HEK293 (cell line): ENCODE measurements at regions not wholly inside any gene's neighbourhood (a gene's known extent, or its start where the extent isn't known, plus 50 kb on each side); places are given as distances from the start of the nearest gene placed in this dataset.

Source experiments
- CTCF ChIA-PET: fragments of 350-600 bp; formaldehyde crosslinking; extraction: SDS; loops from one replicate; lab custom pipeline; 2021; ENCODE audit warnings: antibody characterized with exemption; lab: Yijun Ruan, JAX
- POLR2A ChIA-PET: fragments of 300-600 bp; formaldehyde crosslinking; extraction: SDS; loops from one replicate; lab custom pipeline; 2020; ENCODE audit warnings: antibody characterized with exemption, inconsistent platforms; lab: Yijun Ruan, JAX
- H3K27ac ChIP-seq: fragments of 200-500 bp; sonication (Bioruptor generic); 2 replicates; pipeline ENCODE4 v1.5.1; 2014; ENCODE audit warnings: low read depth, low read length, control low read depth, inconsistent platforms; ENCODE audit errors: extremely low read depth
- H3K36me3 ChIP-seq, 2 experiments: fragments of 200-500 bp in 1 of 2; sonication (Bioruptor generic) in 1 of 2; 1 replicate in 1 of 2; 2 replicates in 1 of 2; pipeline ENCODE4 v1.5.1; 2014 to 2017; ENCODE audit warnings: inconsistent platforms in 2 of 2, low read length in 2 of 2; ENCODE audit not compliant: control insufficient read depth in 2 of 2, insufficient read depth in 1 of 2
- H3K4me1 ChIP-seq: fragments of 200-500 bp; sonication (Bioruptor generic); 2 replicates; pipeline ENCODE4 v1.5.1; 2014; ENCODE audit warnings: mild to moderate bottlenecking, low read length, inconsistent platforms; ENCODE audit not compliant: control insufficient read depth, insufficient read depth
- H3K4me3 ChIP-seq: 2 replicates; pipeline ENCODE4 v1.5.1; 2011; ENCODE audit warnings: low read depth, mild to moderate bottlenecking, control low read depth, low read length, moderate library complexity
- H3K9me3 ChIP-seq: fragments of 200-500 bp; sonication (Bioruptor generic); 2 replicates; pipeline ENCODE4 v1.5.1; 2014; ENCODE audit warnings: low read depth, low read length, inconsistent platforms; ENCODE audit not compliant: control insufficient read depth, insufficient read depth
- GLIS2 ChIP-seq: fragments of 450-650 bp; formaldehyde crosslinking; IDR thresholded peaks from 2 replicates; pipeline ENCODE4 v1.5.1; 2016; ENCODE audit warnings: missing biosample characterization, missing genetic modification characterization
- KLF7 ChIP-seq: fragments of 450-650 bp; formaldehyde crosslinking; IDR thresholded peaks from 2 replicates; pipeline ENCODE4 v1.5.1; 2016; ENCODE audit warnings: missing biosample characterization, missing genetic modification characterization, borderline replicate concordance
- MZF1 ChIP-seq: fragments of 450-650 bp; formaldehyde crosslinking; IDR thresholded peaks from 2 replicates; pipeline ENCODE4 v1.5.1; 2017; ENCODE audit warnings: missing biosample characterization, missing genetic modification characterization, borderline replicate concordance
- SP3 ChIP-seq: fragments of 450-650 bp; formaldehyde crosslinking; IDR thresholded peaks from 2 replicates; pipeline ENCODE4 v1.5.1; 2016; ENCODE audit warnings: missing biosample characterization, missing genetic modification characterization
- ZBTB1 ChIP-seq: fragments of 450-650 bp; formaldehyde crosslinking; IDR thresholded peaks from 2 replicates; pipeline ENCODE4 v1.5.1; 2016; ENCODE audit warnings: missing biosample characterization, missing genetic modification characterization
- ZNF214 ChIP-seq: fragments of 450-650 bp; formaldehyde crosslinking; IDR thresholded peaks from 2 replicates; pipeline ENCODE4 v1.5.1; 2017; ENCODE audit warnings: missing biosample characterization, mild to moderate bottlenecking, missing genetic modification characterization, borderline replicate concordance
- ZNF221 ChIP-seq: fragments of 450-650 bp; formaldehyde crosslinking; IDR thresholded peaks from 2 replicates; pipeline ENCODE4 v1.5.1; 2017; ENCODE audit warnings: missing biosample characterization, missing genetic modification characterization, borderline replicate concordance
- ZNF223 ChIP-seq: fragments of 450-650 bp; formaldehyde crosslinking; IDR thresholded peaks from 2 replicates; pipeline ENCODE4 v1.5.1; 2016; ENCODE audit warnings: missing biosample characterization, missing genetic modification characterization
- ZNF292 ChIP-seq: fragments of 450-650 bp; formaldehyde crosslinking; IDR thresholded peaks from 2 replicates; pipeline ENCODE4 v1.5.1; 2016; ENCODE audit warnings: low read depth, missing biosample characterization, missing genetic modification characterization, borderline replicate concordance
- ZNF302 ChIP-seq: fragments of 450-650 bp; formaldehyde crosslinking; IDR thresholded peaks from 2 replicates; pipeline ENCODE4 v1.5.1; 2016; ENCODE audit warnings: missing biosample characterization, missing genetic modification characterization, low read depth
- ZNF311 ChIP-seq: fragments of 450-650 bp; formaldehyde crosslinking; IDR thresholded peaks from 2 replicates; pipeline ENCODE4 v1.5.1; 2017; ENCODE audit warnings: missing biosample characterization, missing genetic modification characterization, borderline replicate concordance
- ZNF423 ChIP-seq: fragments of 450-650 bp; formaldehyde crosslinking; IDR thresholded peaks from 2 replicates; pipeline ENCODE4 v1.5.1; 2016; ENCODE audit warnings: missing biosample characterization, missing genetic modification characterization
- ZNF433 ChIP-seq: fragments of 450-650 bp; formaldehyde crosslinking; IDR thresholded peaks from 2 replicates; pipeline ENCODE4 v1.5.1; 2016; ENCODE audit warnings: missing biosample characterization, missing genetic modification characterization, low read depth
- ZNF48 ChIP-seq: fragments of 450-650 bp; formaldehyde crosslinking; IDR thresholded peaks from 2 replicates; pipeline ENCODE4 v1.5.1; 2016; ENCODE audit warnings: missing biosample characterization, missing genetic modification characterization
- ZNF548 ChIP-seq: fragments of 450-650 bp; formaldehyde crosslinking; IDR thresholded peaks from 2 replicates; pipeline ENCODE4 v1.5.1; 2016; ENCODE audit warnings: missing biosample characterization, missing genetic modification characterization
- ZNF558 ChIP-seq: fragments of 450-650 bp; formaldehyde crosslinking; IDR thresholded peaks from 2 replicates; pipeline ENCODE4 v1.5.1; 2016; ENCODE audit warnings: missing biosample characterization, missing genetic modification characterization
- ZNF560 ChIP-seq: fragments of 450-650 bp; formaldehyde crosslinking; IDR thresholded peaks from 2 replicates; pipeline ENCODE4 v1.5.1; 2017; ENCODE audit warnings: missing biosample characterization, missing genetic modification characterization, borderline replicate concordance
- ZNF600 ChIP-seq: fragments of 450-650 bp; formaldehyde crosslinking; IDR thresholded peaks from 2 replicates; pipeline ENCODE4 v1.5.1; 2016; ENCODE audit warnings: missing biosample characterization, missing genetic modification characterization
- ZNF654 ChIP-seq: fragments of 450-650 bp; formaldehyde crosslinking; IDR thresholded peaks from 2 replicates; pipeline ENCODE4 v1.5.1; 2016; ENCODE audit warnings: low read depth, missing biosample characterization, missing genetic modification characterization
- ZNF701 ChIP-seq: fragments of 450-650 bp; formaldehyde crosslinking; IDR thresholded peaks from 2 replicates; pipeline ENCODE4 v1.5.1; 2016; ENCODE audit warnings: missing biosample characterization, missing genetic modification characterization
- ZNF76 ChIP-seq: fragments of 450-650 bp; formaldehyde crosslinking; IDR thresholded peaks from 2 replicates; pipeline ENCODE4; 2016; ENCODE audit warnings: low read depth, missing biosample characterization, missing genetic modification characterization, borderline replicate concordance
- ZNF776 ChIP-seq: fragments of 450-650 bp; formaldehyde crosslinking; IDR thresholded peaks from 2 replicates; pipeline ENCODE4 v1.5.0; 2017; ENCODE audit warnings: missing biosample characterization, missing genetic modification characterization, borderline replicate concordance
- ZNF830 ChIP-seq: fragments of 450-650 bp; IDR thresholded peaks from 2 replicates; pipeline ENCODE4 v1.5.0; 2018; ENCODE audit warnings: missing biosample characterization, missing genetic modification characterization, low read depth, mild to moderate bottlenecking, moderate library complexity
- TF ChIP-seq, protein P1 (sequence below): fragments of 450-650 bp; formaldehyde crosslinking; IDR thresholded peaks from 2 replicates; pipeline ENCODE4 v1.5.1; 2017; ENCODE audit warnings: missing biosample characterization, missing genetic modification characterization
- TF ChIP-seq, protein P2 (sequence below): fragments of 450-650 bp; formaldehyde crosslinking; IDR thresholded peaks from 2 replicates; pipeline ENCODE4 v1.5.1; 2016; ENCODE audit warnings: missing biosample characterization, missing genetic modification characterization
- TF ChIP-seq, protein P3 (sequence below): fragments of 450-650 bp; formaldehyde crosslinking; optimal IDR thresholded peaks from 2 replicates; pipeline ENCODE3; 2016; ENCODE audit warnings: missing biosample characterization, mild to moderate bottlenecking, missing genetic modification characterization
- TF ChIP-seq, protein P4 (sequence below): fragments of 450-650 bp; formaldehyde crosslinking; IDR thresholded peaks from 2 replicates; pipeline ENCODE4 v1.5.1; 2016; ENCODE audit warnings: missing biosample characterization, missing genetic modification characterization

DNA sequence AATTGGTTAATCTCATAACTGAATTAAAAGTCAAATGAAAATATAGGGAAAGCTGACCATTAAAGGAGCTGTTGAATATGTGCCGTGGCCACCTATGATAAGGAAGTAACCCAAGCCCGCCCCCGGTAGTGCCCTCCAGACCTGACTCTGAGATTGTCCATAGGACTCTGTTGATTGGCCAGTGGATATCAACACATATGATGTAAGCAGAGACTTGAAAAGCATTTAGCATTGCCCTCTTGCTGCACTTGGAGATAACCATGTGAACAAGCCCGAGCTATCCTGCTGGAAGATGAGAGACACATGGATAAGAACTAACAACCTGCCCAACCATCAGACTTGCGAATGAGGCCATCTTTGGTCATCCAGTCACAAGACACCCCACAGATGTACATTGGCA is 83.2 kb downstream of the LINC00237 start (continued):
- TF ChIP-seq, protein P1, sequence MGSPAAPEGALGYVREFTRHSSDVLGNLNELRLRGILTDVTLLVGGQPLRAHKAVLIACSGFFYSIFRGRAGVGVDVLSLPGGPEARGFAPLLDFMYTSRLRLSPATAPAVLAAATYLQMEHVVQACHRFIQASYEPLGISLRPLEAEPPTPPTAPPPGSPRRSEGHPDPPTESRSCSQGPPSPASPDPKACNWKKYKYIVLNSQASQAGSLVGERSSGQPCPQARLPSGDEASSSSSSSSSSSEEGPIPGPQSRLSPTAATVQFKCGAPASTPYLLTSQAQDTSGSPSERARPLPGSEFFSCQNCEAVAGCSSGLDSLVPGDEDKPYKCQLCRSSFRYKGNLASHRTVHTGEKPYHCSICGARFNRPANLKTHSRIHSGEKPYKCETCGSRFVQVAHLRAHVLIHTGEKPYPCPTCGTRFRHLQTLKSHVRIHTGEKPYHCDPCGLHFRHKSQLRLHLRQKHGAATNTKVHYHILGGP (tag by site-specific recombination): no peak
- TF ChIP-seq, protein P2, sequence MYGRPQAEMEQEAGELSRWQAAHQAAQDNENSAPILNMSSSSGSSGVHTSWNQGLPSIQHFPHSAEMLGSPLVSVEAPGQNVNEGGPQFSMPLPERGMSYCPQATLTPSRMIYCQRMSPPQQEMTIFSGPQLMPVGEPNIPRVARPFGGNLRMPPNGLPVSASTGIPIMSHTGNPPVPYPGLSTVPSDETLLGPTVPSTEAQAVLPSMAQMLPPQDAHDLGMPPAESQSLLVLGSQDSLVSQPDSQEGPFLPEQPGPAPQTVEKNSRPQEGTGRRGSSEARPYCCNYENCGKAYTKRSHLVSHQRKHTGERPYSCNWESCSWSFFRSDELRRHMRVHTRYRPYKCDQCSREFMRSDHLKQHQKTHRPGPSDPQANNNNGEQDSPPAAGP (tag by site-specific recombination): no peak
- TF ChIP-seq ZNF423 (tag by site-specific recombination) (no peak), KLF7 (tag by site-specific recombination) (no peak), ZNF311 (tag by site-specific recombination) (no peak), SP3 (tag by site-specific recombination) (no peak), ZNF701 (no peak), ZNF223 (no peak), ZNF48 (no peak), ZNF76 (tag by site-specific recombination) (no peak), MZF1 (no peak), ZNF548 (tag by site-specific recombination) (no peak)

DNA sequence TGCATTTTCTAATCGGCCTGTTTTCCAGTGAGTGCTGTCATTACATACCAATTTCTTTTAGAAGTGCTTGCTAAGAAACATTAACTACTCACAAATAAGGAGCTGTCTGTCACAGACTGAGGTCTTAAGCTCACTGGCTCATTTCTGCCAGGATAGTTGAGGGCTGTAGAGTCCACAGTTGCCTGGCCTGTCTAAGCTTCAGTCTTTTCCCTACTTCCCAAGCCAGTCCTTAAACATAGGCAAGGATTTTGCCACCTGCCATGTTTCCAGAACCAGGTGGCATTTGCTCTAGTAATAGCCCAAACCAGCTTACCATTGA is 84.7 kb downstream of the LINC00237 start:
- no peaks in the 10 kb centered on the region for H3K4me1 ChIP-seq
- POLR2A ChIA-PET: no interaction called here
- no peak for TF ChIP-seq ZNF302 (tag by site-specific recombination)
- no peak for TF ChIP-seq ZNF558 (tag by site-specific recombination)
- TF ChIP-seq ZNF830 (tag by site-specific recombination): no peak
- no peak for TF ChIP-seq ZNF292 (tag by site-specific recombination)
- TF ChIP-seq KLF7 (tag by site-specific recombination): no peak
- no peak for TF ChIP-seq ZNF221 (tag by site-specific recombination)
- TF ChIP-seq ZNF776 (tag by site-specific recombination): no peak
- TF ChIP-seq, protein P3, sequence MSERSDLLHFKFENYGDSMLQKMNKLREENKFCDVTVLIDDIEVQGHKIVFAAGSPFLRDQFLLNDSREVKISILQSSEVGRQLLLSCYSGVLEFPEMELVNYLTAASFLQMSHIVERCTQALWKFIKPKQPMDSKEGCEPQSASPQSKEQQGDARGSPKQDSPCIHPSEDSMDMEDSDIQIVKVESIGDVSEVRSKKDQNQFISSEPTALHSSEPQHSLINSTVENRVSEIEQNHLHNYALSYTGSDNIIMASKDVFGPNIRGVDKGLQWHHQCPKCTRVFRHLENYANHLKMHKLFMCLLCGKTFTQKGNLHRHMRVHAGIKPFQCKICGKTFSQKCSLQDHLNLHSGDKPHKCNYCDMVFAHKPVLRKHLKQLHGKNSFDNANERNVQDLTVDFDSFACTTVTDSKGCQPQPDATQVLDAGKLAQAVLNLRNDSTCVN (tag by site-specific recombination): no peak
- TF ChIP-seq ZNF654: no peak
- no peak for TF ChIP-seq ZNF600
- TF ChIP-seq ZNF76 (tag by site-specific recombination): no peak
- TF ChIP-seq, protein P4, sequence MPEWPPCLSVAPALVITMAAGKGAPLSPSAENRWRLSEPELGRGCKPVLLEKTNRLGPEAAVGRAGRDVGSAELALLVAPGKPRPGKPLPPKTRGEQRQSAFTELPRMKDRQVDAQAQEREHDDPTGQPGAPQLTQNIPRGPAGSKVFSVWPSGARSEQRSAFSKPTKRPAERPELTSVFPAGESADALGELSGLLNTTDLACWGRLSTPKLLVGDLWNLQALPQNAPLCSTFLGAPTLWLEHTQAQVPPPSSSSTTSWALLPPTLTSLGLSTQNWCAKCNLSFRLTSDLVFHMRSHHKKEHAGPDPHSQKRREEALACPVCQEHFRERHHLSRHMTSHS (tag by site-specific recombination): no peak
- TF ChIP-seq ZNF560 (tag by site-specific recombination): no peak
- no peak for TF ChIP-seq ZBTB1
- no peak for TF ChIP-seq ZNF214 (tag by site-specific recombination)
- no peak for TF ChIP-seq ZNF433 (tag by site-specific recombination)
- no peak for TF ChIP-seq GLIS2 (tag by site-specific recombination)
- TF ChIP-seq, all 188 proteins: peak for 0
- CTCF ChIA-PET: interaction anchor here (0.6 kb wide), 1 partner anchor 605 kb away, joined by 4 read pairs; no protein-coding TSS in a partner anchor
- no peaks in the 10 kb centered on the region for H3K9me3 ChIP-seq
- no peaks in the 10 kb centered on the region for H3K36me3 ChIP-seq
- no peak overlapping the region for H3K4me3 ChIP-seq
- H3K27ac ChIP-seq: no peak overlapping the region
